ENCODE measurements at regions not wholly inside any gene's neighbourhood (a gene's known extent, or its start where the extent isn't known, plus 50 kb on each side); places are given as distances from the start of the nearest gene placed in this dataset.

DNA sequence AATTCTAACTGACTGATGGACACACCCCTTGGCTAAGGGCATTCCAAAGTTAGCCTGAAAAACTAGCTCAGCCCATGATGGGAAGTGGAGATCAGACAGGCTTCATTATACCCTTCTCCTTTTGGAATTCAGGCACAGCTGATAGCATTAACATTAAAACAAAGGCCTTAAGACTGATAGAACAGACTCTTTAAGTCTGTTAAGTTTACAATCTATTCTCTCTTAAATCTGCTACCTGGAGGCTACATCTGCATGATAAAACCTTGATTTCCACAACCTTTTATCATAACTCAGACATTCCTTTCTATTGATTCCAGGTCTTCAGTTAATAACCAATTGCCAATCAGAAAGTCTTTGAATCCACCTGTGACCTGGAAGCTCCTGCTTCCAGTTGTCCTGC lies 281.4 kb downstream of the TUSC1 start:
- no peak overlapping the region for H3K4me3 ChIP-seq (ENCODE audit: low read depth, low read length)
- TF ChIP-seq, protein P1, sequence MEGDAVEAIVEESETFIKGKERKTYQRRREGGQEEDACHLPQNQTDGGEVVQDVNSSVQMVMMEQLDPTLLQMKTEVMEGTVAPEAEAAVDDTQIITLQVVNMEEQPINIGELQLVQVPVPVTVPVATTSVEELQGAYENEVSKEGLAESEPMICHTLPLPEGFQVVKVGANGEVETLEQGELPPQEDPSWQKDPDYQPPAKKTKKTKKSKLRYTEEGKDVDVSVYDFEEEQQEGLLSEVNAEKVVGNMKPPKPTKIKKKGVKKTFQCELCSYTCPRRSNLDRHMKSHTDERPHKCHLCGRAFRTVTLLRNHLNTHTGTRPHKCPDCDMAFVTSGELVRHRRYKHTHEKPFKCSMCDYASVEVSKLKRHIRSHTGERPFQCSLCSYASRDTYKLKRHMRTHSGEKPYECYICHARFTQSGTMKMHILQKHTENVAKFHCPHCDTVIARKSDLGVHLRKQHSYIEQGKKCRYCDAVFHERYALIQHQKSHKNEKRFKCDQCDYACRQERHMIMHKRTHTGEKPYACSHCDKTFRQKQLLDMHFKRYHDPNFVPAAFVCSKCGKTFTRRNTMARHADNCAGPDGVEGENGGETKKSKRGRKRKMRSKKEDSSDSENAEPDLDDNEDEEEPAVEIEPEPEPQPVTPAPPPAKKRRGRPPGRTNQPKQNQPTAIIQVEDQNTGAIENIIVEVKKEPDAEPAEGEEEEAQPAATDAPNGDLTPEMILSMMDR (IDR thresholded peaks at IDR 0.05; ENCODE audit: insufficient read depth, low read length), result no peak
- no peak for DNase-seq (ENCODE audit: low read depth)

DNA sequence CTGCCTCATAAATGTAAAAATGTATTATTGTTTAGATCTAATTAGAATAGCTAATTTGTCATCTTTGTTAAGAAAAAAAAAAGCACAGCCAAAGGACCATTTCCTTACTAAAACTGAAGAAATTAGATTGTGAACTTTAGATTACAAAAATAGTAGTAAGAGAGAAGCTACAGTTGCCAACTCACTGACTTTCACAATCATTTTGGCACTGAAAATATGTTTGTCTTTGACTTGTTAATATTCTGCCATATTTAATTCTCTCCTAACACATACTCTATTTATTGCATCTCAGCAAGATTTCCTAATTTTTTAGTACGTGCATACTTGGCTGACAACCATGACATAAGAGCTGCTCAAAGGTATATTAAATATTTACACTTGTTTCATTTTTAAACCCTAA lies 297.1 kb downstream of the TUSC1 start:
- DNase-seq (ENCODE audit: low read depth), result no peak
- H3K4me3 ChIP-seq (ENCODE audit: low read depth, low read length), result no peak overlapping the region
- TF ChIP-seq, protein P1 (IDR thresholded peaks at IDR 0.05; ENCODE audit: insufficient read depth, low read length), result no peak

DNA sequence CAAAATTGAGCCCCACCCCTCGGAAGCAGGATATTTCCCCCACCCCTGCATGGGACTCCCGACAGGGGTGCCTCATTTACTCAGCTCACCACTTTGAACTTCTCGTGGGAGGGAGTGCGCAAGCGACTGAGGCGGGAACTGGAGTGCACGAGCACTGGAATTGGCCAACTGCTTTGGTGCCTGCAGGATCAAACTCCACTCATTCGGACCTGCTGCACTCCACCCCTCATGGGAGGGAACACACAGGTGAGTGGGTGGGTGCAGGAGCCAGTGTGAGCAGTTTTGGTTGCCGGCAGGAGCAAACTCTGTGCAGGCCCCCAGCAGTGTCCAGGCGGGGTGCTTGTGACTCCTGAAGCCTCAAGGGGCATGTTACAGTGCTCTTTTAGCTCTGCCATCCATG lies 301.2 kb downstream of the TUSC1 start:
- H3K4me3 ChIP-seq (ENCODE audit: low read depth, low read length), result no peak overlapping the region
- DNase-seq (ENCODE audit: low read depth), result no peak
- TF ChIP-seq, protein P1 (IDR thresholded peaks at IDR 0.05; ENCODE audit: insufficient read depth, low read length), result no peak

DNA sequence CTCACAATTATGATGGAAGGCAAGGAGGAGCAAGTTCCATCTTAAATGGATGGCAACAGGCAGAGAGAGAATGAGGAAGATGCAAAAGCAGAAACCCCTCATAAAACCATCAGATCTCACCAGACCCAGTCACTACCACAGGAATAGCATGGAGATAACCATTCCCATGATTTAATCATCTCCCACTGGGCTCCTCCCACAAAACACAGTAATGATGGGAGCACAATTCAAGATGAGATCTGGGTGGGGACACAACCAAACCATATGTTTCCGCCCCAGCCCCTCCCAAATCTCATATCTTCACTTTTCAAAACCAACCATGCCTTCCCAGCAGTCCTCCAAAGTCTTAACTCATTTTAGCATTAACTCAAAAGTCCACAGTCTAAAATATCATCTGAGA lies 304.0 kb downstream of the TUSC1 start:
- TF ChIP-seq, protein P1 (IDR thresholded peaks at IDR 0.05; ENCODE audit: insufficient read depth, low read length), result no peak
- DNase-seq (ENCODE audit: low read depth), result no peak
- no peak overlapping the region for H3K4me3 ChIP-seq (ENCODE audit: low read depth, low read length)

DNA sequence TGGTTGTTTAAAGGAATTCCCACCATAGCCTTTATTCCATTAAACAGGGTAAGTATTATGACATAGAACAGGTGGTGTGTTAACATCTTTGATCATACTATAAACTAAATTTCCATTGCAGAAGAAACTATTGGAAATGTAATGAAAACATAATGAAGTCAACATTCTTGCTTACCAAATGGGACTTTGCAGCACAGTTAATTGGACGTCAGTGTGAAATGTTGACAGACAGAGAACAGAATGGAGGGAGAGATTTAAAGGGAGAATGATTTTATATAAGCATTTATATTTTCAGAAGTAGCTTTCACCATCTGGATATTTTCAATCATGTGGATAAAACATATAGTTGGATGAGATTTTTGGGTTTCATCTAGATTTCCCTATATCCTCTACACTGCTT lies 311.3 kb downstream of the TUSC1 start:
- H3K4me3 ChIP-seq (ENCODE audit: low read depth, low read length), result no peak overlapping the region
- TF ChIP-seq, protein P1 (IDR thresholded peaks at IDR 0.05; ENCODE audit: insufficient read depth, low read length), result no peak
- DNase-seq (ENCODE audit: low read depth), result no peak

DNA sequence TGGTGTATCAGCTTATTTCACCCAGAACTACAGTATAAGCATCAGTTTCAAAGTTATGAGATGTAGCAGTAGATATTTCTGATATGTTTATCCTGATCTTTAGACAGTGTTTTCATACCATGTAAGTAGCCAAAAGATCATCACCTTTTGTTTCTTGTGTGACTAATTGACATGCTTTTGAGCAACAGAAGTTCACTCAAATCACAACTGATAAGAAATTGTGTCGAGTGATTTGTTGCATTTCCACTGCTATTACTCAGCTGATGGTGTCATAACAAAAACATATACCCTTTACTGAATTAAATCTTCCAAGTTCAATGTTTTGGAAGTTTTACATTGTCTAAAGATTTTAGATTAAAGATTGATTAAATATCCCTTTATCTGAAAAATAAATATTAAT lies 324.5 kb downstream of the TUSC1 start:
- no peak for DNase-seq (ENCODE audit: low read depth)
- TF ChIP-seq, protein P1 (IDR thresholded peaks at IDR 0.05; ENCODE audit: insufficient read depth, low read length), result no peak
- H3K4me3 ChIP-seq (ENCODE audit: low read depth, low read length), result no peak overlapping the region

DNA sequence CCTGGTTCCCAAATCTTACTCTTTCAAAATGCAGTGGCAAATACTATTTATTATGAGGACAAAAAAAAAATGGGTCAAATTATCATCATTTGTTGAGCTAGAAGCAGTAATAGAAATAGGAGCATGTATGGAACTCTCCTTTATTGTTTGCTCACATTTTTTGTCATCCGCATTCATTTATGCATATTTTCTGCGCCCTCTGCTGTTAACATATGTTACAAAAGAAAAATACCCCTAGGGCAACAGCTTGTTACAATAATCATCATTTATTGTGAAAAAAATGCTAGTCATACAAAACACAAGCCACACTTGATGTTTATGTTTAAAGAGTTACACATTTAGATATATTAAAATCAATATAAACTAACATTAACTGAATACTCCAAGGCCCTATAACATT lies 328.2 kb downstream of the TUSC1 start:
- H3K4me3 ChIP-seq (ENCODE audit: low read depth, low read length), result no peak overlapping the region
- TF ChIP-seq, protein P1 (IDR thresholded peaks at IDR 0.05; ENCODE audit: insufficient read depth, low read length), result no peak
- DNase-seq (ENCODE audit: low read depth), result no peak
